GM21529 (cell line): ENCODE measurements at regions not wholly inside any gene's neighbourhood (a gene's known extent, or its start where the extent isn't known, plus 50 kb on each side); places are given as distances from the start of the nearest gene placed in this dataset.

Source experiments
- ATAC-seq: cut with Tn5 transposase; IDR thresholded peaks from one replicate; pipeline ENCODE4 v1.9.1; 2021; ENCODE audit not compliant: unreplicated experiment

GRCh38 chr16:86037999-86038925 is 139.3 kb downstream of the IRF8 start:
- ATAC-seq: no peak

GRCh38 chr16:86038926-86039310 is 140.0 kb downstream of the IRF8 start:
- ATAC-seq: no peak

GRCh38 chr16:86039606-86040005 is 140.6 kb downstream of the IRF8 start:
- ATAC-seq: no peak

- no peak for ATAC-seq
Observed at GRCh38 chr16:86040496-86040895, 141.5 kb downstream of the IRF8 start.

- ATAC-seq: no peak
Observed at GRCh38 chr16:86041215-86041614, 142.3 kb downstream of the IRF8 start.

DNA sequence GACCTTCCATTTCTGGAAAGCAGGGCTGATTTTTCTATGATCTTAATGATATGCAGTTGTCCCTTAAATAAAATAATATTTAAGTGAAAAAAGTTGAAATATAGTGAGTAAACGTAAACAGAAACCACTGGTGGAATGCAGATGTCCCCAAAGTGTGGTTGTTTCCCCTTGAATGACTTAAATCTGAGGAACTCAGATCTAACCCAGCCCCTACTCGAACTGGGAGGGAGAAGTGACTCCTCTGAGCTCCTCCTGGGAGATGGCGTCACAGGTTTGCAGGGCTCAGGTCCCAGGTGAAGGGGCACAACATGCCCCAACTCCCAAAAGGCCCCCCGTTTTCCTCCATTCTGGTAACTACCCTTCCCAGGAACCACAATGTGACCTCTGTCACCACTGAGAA is 142.8 kb downstream of the IRF8 start:
- no peak for ATAC-seq

- ATAC-seq: no peak
Observed at GRCh38 chr16:86042393-86042792, 143.4 kb downstream of the IRF8 start.

GRCh38 chr16:86042996-86043725 is 144.2 kb downstream of the IRF8 start:
- ATAC-seq: no peak

DNA sequence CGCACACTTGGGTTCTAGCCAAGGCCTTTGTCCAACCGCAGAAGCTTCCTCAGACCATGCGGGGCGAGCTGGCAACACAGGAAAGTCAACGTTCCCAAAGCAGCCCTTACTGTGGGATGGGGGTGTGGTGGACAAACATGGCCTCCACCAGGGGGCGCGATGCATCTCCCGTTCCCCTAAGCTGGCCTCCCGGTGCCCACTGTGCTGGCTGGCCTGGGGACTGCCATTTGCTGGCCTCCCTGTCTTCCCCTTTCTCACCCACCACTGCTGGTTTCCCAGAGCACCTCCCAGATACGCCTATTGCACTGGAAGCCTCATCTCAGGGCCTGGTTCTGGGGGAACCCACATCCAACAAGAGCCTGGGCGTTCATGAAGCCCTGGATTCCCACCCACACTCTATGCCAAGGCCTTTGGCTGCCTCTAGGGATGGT is 145.3 kb downstream of the IRF8 start:
- ATAC-seq: no peak

DNA sequence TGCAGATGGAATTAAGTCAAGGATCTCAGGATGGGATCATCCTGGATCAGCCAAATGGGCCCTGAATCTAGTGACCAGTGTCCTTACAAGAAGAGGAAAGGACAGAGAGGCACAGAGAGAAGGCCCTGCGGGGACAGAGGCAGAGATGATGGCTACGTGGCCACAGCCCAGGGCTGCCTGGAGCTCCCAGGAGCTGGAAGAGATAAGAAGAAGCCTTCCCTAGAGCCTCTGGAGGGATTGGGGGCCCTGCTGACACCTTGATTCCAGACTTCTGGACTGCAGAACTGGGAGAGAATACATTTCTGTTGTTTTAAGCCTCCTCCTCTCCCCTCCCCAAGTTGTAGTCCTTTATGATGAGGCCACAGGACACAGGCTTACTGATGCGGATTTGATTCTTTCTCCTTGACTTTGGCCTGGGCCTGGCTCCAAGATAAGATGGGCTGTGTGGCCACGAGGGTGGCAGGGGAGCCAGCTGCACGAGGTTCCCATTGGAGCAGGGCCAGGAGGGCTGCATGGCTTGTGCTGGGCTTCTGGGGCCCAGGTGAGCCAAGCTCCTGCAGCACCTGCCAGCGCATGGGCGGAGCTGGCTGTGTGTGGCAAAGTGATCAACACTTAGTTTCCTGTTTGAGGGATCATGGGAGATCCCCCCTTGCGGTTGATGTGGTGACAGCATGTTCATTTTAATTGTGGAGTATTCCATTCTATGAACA is 146.1 kb downstream of the IRF8 start:
- ATAC-seq: no peak

DNA sequence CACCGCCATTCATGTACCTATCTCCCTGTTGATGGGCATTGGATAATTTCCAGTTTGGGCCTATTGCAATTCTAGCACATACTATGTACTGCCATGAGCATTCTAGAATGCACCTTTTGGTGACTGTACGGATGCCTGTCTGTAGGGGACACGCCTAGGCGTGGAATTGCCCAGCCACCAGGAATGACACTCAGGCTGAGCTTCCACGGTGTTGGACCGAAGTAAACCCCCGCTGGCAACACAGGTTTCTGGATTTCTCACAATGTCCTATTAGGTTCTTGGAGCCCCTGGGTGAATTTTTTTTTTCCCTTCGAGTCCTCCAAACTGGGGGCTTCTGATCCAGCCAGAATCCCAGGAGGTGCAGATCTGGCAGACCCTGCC is 146.6 kb downstream of the IRF8 start:
- no peak for ATAC-seq

DNA sequence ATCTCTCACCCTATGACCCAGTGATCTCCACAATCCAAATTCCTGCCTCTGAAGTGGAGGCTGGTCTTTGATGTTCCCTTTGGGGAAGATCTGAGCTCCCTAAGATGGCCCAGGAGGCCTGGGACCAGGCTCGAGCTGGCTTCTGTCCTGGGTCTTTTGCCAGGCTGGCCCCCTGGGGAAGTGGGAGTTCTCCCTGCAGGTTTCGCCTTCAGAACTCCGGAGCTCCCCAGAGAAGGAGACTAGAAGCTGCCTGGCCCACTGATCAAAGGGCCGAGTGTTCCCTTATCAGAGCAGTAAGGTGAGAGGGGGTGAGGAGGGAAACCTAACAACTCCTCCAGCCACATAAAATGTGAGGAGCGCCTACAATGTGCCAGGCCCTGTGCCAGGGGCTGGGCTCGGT is 147.1 kb downstream of the IRF8 start:
- no peak for ATAC-seq

DNA sequence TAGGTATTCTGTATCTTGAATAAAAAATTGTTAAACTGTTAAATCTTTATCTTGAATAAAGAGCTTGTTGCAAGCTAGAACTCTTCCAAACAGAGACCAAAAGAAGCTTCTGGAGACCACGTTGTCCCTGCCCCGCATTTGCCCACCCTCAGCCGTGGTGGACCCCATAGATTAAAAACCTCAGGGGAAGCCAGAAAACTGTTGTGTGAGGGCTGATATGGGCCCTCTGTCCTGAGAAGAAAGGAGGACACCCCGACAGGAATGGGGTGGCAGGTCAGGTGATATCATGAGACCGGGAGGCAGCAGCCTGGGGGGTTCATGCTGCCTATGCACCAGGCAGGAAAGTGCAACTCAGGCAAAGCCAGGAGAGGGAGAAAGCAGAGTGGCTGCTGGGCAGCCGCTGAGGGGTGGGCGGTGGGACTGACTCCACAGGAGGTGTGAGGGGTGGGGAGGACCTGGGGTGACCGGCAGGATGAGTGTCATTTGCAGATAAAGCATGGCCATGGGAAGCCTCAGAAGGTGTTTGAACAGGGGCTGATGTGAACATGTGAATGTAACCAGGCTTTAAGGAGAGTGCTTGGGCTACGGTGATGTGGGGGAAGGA is 147.8 kb downstream of the IRF8 start:
- no peak for ATAC-seq

- no peak for ATAC-seq
Observed at GRCh38 chr16:86048221-86048620, 149.3 kb downstream of the IRF8 start.

GRCh38 chr16:86048882-86049585 is 150.1 kb downstream of the IRF8 start:
- no peak for ATAC-seq

- ATAC-seq: no peak
Observed at GRCh38 chr16:86049641-86050040, 150.7 kb downstream of the IRF8 start.

DNA sequence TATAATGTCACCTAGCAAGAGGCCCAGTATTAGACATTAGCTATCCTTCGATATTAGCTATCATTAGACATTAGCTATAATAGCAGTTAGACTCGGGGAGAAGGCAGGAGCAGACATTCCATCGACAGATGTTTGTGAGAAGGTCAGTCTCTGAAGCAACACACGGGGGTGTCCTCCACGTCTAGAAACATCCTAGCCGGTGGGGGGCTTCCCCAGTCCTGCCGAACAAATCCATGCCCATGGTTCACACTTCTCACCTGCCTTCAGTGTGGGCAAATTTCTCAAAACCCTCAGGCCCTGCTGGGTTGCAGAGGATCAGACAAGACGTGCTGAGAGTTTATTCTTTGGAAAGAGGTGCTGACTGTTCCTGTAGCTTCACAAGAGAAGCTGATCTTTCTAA is 151.1 kb downstream of the IRF8 start:
- no peak for ATAC-seq

GRCh38 chr16:86050591-86051367 is 151.8 kb downstream of the IRF8 start:
- no peak for ATAC-seq

GRCh38 chr16:86051368-86052114 is 152.6 kb downstream of the IRF8 start:
- ATAC-seq: no peak
